Left ventricle myocardium inferior (tissue), 1 donor: ENCODE measurements at regions not wholly inside any gene's neighbourhood (a gene's known extent, or its start where the extent isn't known, plus 50 kb on each side); places are given as distances from the start of the nearest gene placed in this dataset.
"Not testable (repeated sequence)": the region's sequence is repeated elsewhere in the genome, so short reads cannot be mapped to it uniquely, and the experiment has no call there.

ENCODE experiments used
- DNase-seq: peaks from one replicate; pipeline ENCODE4 v3.0.0-alpha.2; 2020
- H3K27ac ChIP-seq: fragments of 200-600 bp; replicated peaks from 2 replicates; pipeline ENCODE4 v1.8.0; 2021
- H3K27me3 ChIP-seq: fragments of 200-600 bp; 2 replicates; pipeline ENCODE4 v1.8.0; 2021; ENCODE audit warnings: low read depth
- H3K36me3 ChIP-seq: fragments of 200-600 bp; 2 replicates; pipeline ENCODE4 v1.8.0; 2021
- H3K4me1 ChIP-seq: fragments of 200-600 bp; 2 replicates; pipeline ENCODE4 v1.8.0; 2021
- H3K4me3 ChIP-seq: fragments of 200-600 bp; 2 replicates; pipeline ENCODE4 v1.8.0; 2021; ENCODE audit warnings: mild to moderate bottlenecking, moderate library complexity
- H3K9me3 ChIP-seq: fragments of 200-600 bp; replicated peaks from 2 replicates; pipeline ENCODE4 v1.8.0; 2021
- intact Hi-C: fragments of 100-400 bp; cut with micrococcal nuclease; formaldehyde crosslinking; loops from one replicate; pipeline ENCODE4 v1.11.0; 2022
- TF ChIP-seq, protein P1 (sequence below): fragments of 200-600 bp; IDR thresholded peaks from 2 replicates; pipeline ENCODE4 v1.8.0; 2021; ENCODE audit warnings: antibody characterized with exemption, mild to moderate bottlenecking, borderline replicate concordance
- donor health status: DM: no; HTN: yes; CAD: no; lungs with severe emphysema.

DNA sequence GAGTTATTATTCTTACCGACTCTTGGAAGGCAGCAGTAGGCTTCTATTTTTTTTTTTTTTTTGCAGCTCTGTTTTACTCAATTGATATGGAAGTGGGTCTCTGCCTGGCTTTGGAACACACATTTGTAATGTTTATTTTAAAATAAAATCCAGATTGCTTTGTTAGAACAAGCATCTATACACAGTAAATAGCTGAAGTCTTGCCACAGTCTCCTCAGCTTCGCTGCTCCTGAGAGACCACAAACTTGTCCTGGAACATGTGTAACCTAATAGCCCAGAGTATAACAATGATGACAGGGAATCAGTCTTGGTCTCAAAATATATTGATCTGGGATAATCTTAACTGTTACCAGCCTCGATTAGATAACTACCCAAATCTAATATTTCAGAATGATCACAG, 299.8 kb upstream of the NOX3 start:
- TF ChIP-seq, protein P1, sequence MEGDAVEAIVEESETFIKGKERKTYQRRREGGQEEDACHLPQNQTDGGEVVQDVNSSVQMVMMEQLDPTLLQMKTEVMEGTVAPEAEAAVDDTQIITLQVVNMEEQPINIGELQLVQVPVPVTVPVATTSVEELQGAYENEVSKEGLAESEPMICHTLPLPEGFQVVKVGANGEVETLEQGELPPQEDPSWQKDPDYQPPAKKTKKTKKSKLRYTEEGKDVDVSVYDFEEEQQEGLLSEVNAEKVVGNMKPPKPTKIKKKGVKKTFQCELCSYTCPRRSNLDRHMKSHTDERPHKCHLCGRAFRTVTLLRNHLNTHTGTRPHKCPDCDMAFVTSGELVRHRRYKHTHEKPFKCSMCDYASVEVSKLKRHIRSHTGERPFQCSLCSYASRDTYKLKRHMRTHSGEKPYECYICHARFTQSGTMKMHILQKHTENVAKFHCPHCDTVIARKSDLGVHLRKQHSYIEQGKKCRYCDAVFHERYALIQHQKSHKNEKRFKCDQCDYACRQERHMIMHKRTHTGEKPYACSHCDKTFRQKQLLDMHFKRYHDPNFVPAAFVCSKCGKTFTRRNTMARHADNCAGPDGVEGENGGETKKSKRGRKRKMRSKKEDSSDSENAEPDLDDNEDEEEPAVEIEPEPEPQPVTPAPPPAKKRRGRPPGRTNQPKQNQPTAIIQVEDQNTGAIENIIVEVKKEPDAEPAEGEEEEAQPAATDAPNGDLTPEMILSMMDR = no peak
- Histone ChIP-seq H3K27ac (no peak overlapping the region), H3K36me3 (no peaks in the 10 kb centered on the region), H3K9me3 (peaks cover 34% of the 10 kb centered on the region), H3K4me1 (no peaks in the 10 kb centered on the region), H3K27me3 (no peaks in the 10 kb centered on the region), H3K4me3 (no peak overlapping the region)
- intact Hi-C loops = no loop called here
- DNase-seq = no peak

DNA sequence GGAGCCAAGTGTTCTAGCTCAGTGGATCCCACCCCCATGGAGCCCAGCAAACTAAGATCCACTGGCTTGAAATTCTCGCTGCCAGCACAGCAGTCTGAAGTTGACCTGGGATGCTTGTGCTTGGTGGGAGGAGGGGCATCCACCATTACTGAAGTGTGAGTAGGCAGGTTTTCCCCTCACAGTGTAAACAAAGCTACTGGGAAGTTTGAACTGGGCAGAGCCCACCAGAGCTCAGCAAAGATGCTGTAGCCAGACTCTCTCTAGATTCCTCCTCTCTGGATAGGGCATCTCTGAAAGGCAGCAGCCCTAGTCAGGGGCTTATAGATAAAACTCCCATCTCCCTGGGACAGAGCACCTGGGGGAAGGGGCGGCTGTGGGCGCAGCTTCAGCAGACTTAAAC, 293.1 kb upstream of the NOX3 start:
- H3K4me1 ChIP-seq, H3K4me3 ChIP-seq, DNase-seq, H3K27me3 ChIP-seq, intact Hi-C loops, H3K27ac ChIP-seq, H3K36me3 ChIP-seq: not testable (repeated sequence)
- peaks cover 32% of the 10 kb centered on the region for H3K9me3 ChIP-seq

DNA sequence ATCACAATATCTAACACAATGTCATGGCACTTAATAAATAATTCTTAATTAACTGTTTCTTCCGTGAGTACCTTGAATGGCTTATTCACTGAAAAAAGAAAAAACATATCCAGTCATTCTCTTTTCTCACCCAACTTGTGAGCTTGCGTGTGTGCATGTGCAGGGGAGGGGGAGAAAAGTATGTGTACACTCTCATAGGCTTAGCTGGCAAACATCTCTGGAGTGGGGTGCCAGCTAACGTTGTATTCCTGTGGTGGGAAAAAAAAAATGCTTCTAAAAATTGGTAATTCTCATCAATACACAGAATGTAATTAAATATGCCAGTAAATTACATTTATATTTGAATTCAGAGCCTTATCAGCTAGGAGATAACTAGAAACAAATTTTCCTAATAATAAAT, 291.9 kb upstream of the NOX3 start:
- TF ChIP-seq, protein P1 = no peak
- Histone ChIP-seq H3K9me3 (peaks cover 19% of the 10 kb centered on the region), H3K4me1 (no peaks in the 10 kb centered on the region), H3K27me3 (peaks cover 4% of the 10 kb centered on the region), H3K36me3 (no peaks in the 10 kb centered on the region), H3K27ac (no peak overlapping the region), H3K4me3 (no peak overlapping the region)
- DNase-seq = no peak
- intact Hi-C loops = no loop called here

DNA sequence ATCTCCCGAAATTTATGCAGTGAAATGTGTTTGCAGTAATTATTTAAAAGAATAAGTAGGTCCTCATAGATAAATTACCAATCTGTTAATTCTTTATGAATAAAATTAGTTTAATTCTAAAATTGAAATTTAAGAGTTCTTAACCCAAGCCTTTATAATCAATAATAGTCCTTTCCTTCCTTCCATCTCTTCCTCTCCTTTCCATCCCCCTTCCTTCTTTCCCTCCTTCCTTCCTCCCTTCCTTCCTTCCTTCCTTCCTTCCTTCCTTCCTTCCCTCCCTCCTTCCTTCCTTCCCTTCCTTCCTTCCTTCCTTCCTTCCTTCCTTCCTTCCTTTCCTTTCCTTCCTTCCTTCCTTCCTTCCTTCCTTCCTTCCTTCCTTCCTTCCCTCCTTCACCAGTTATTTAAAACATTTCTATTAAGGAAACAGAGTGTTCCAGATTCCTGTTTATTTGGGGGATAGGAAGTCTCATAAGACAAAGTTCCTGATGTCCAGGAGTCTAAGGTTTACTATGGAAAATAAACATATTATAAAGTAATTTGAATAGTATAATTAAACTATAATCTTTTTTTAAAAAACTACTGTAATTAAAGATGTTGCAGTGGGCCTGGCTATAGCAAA, 285.3 kb upstream of the NOX3 start:
- H3K27me3 ChIP-seq = no peaks in the 10 kb centered on the region
- no peaks in the 10 kb centered on the region for H3K36me3 ChIP-seq
- no peaks in the 10 kb centered on the region for H3K9me3 ChIP-seq
- H3K4me3 ChIP-seq = no peak overlapping the region
- H3K27ac ChIP-seq = no peak overlapping the region
- no peaks in the 10 kb centered on the region for H3K4me1 ChIP-seq
- intact Hi-C loops = no loop called here
- TF ChIP-seq, protein P1 = no peak
- no peak for DNase-seq

DNA sequence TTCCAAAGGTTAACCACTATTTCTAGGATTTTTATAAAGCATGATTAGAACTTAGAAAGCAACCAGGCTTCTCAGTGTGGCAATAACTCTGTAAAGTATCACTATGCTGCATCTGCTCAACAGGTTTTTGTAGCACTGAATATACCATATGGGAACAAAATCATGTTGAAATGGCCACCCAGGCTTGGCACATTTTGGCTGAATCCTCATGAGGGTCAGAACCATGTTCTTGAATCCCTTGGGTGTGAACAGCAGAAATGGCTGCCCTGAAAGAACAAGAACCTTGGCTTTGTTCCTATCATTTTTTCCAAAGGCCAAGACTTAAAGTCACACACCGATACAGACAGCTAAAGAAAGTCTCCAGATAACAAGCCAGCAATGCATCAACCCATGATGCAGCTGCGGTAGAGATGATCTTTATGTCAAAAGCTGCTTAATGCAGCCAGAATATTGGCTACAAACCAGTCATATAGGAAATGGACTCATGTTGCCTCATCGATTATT, 283.0 kb upstream of the NOX3 start:
- Histone ChIP-seq H3K27ac (no peak overlapping the region), H3K27me3 (no peaks in the 10 kb centered on the region), H3K9me3 (no peaks in the 10 kb centered on the region), H3K4me3 (no peak overlapping the region), H3K36me3 (no peaks in the 10 kb centered on the region), H3K4me1 (no peaks in the 10 kb centered on the region)
- no peak for DNase-seq
- TF ChIP-seq, protein P1 = no peak
- intact Hi-C loops = no loop called here

DNA sequence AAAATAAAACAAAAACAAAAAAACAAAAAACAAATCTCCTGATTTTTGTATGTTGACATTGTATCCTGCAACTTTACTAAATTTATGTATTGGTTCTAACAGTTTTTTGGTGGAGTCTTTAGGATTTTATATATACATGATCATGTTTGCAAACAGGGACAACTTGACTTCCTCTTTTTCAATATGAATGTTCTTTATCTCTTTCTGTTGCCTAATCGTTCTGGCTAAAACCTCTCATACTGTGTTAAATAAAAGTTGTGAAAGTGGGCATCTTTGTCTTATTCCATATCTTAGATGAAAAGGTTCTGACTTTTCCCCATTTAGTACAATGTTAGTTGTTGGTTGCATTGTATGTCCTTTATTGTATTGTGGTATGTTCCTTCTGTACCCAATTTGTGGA, 261.7 kb upstream of the NOX3 start:
- intact Hi-C loops = no loop called here
- TF ChIP-seq, protein P1 = no peak

More for the DNA sequence above, 261.7 kb upstream of the NOX3 start:
- Histone ChIP-seq H3K4me1 (no peaks in the 10 kb centered on the region), H3K4me3 (no peak overlapping the region), H3K9me3 (no peaks in the 10 kb centered on the region), H3K27ac (no peak overlapping the region), H3K36me3 (no peaks in the 10 kb centered on the region), H3K27me3 (no peaks in the 10 kb centered on the region)
- DNase-seq = no peak
